HCT116 (cell line): ENCODE measurements at regions not wholly inside any gene's neighbourhood (a gene's known extent, or its start where the extent isn't known, plus 50 kb on each side); places are given as distances from the start of the nearest gene placed in this dataset.

Source experiments
- EZH2 ChIP-seq: fragments of 200-600 bp; sonication (generic); IDR thresholded peaks from 2 replicates; pipeline ENCODE4 v1.6.1; 2017; ENCODE audit warnings: antibody characterized with exemption, mixed run types
- EZH2phosphoT487 ChIP-seq: fragments of 200-600 bp; IDR thresholded peaks from 2 replicates; pipeline ENCODE4 v1.6.1; 2018; ENCODE audit warnings: antibody characterized with exemption, borderline replicate concordance
- POLR2A ChIP-seq: IDR thresholded peaks from 2 replicates; pipeline ENCODE4 v1.7.0; 2011; ENCODE audit warnings: borderline replicate concordance; ENCODE audit not compliant: insufficient read depth, insufficient read length; ENCODE audit errors: extremely low read depth
- POLR2AphosphoS5 ChIP-seq: IDR thresholded peaks from 2 replicates; pipeline ENCODE4 v1.6.1; 2011; ENCODE audit warnings: mild to moderate bottlenecking, low read depth, low read length, moderate library complexity
- RAD21 ChIP-seq: IDR thresholded peaks from 2 replicates; pipeline ENCODE4 v1.6.1; 2012; ENCODE audit warnings: low read depth, mild to moderate bottlenecking
- SIN3A ChIP-seq: IDR thresholded peaks from 2 replicates; pipeline ENCODE4 v1.6.1; 2012; ENCODE audit warnings: low read depth
- TCF7L2 ChIP-seq: IDR thresholded peaks from 2 replicates; pipeline ENCODE4 v1.7.0; 2011; ENCODE audit warnings: borderline replicate concordance, inconsistent platforms; ENCODE audit not compliant: insufficient read depth, insufficient read length; ENCODE audit errors: extremely low read depth
- TF ChIP-seq, protein P1 (sequence below), 3 experiments: fragments of 200-600 bp in 1 of 3; sonication (generic) in 1 of 3; IDR thresholded peaks in 2 of 3; conservative IDR thresholded peaks in 1 of 3; 2 replicates each; pipeline ENCODE4 v1.5.1; 2012 to 2017; ENCODE audit warnings: low read depth in 2 of 3, low read length in 2 of 3, antibody characterized with exemption in 1 of 3, borderline replicate concordance in 1 of 3, control low read depth in 1 of 3, mild to moderate bottlenecking in 1 of 3, mixed read lengths in 1 of 3, mixed run types in 1 of 3, moderate library complexity in 1 of 3; ENCODE audit not compliant: insufficient read depth in 1 of 3
- TF ChIP-seq, protein P2 (sequence below): IDR thresholded peaks from 2 replicates; pipeline ENCODE4 v1.6.1; 2011; ENCODE audit warnings: mild to moderate bottlenecking, low read length, moderate library complexity; ENCODE audit not compliant: insufficient replicate concordance; ENCODE audit errors: extremely low read depth
- TF ChIP-seq, protein P3 (sequence below): IDR thresholded peaks from 2 replicates; pipeline ENCODE4 v1.6.1; 2012

DNA sequence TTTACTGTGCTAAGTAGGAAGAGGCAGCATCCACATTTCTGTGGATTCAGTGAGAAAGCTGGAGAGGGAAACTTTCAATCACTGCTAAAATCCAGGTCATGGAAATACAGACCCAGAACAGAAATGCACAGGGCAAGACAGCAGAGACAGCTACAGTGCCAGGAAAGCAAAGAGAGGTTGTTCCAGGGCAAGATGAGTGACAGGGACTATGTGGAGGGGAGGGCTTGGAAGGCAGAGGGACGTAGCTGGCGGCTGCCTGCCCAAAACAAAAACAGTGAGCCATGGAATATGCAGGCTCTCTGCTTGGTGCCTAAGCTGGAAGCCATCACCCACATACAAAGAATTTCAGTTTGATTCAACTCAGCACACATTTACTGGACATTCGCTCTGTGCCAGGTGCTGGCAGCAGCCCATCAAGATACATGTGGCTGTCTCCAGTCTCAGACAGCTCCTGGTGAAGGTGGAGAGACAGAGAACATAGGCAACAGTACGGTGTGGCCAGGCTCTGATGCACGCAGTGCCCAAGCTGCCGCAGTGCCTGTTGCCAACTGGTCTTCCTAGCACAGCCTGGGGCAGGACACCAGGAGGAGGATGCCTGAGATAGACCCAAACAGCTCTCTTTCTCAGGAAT is 88.7 kb downstream of the AIPL1 start:
- TF ChIP-seq, protein P1, sequence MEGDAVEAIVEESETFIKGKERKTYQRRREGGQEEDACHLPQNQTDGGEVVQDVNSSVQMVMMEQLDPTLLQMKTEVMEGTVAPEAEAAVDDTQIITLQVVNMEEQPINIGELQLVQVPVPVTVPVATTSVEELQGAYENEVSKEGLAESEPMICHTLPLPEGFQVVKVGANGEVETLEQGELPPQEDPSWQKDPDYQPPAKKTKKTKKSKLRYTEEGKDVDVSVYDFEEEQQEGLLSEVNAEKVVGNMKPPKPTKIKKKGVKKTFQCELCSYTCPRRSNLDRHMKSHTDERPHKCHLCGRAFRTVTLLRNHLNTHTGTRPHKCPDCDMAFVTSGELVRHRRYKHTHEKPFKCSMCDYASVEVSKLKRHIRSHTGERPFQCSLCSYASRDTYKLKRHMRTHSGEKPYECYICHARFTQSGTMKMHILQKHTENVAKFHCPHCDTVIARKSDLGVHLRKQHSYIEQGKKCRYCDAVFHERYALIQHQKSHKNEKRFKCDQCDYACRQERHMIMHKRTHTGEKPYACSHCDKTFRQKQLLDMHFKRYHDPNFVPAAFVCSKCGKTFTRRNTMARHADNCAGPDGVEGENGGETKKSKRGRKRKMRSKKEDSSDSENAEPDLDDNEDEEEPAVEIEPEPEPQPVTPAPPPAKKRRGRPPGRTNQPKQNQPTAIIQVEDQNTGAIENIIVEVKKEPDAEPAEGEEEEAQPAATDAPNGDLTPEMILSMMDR (IDR thresholded peaks at IDR 0.05 in 2 of 3, conservative IDR thresholded peaks at IDR 0.05 in 1 of 3; ENCODE audit: borderline replicate concordance in 1 of 3, insufficient read depth in 1 of 3, low read depth in 2 of 3, low read length in 2 of 3) = no peak
- no peak for TF ChIP-seq POLR2A
- no peak for TF ChIP-seq EZH2phosphoT487
- no peak for TF ChIP-seq EZH2
- no peak for TF ChIP-seq POLR2AphosphoS5
- no peak for TF ChIP-seq TCF7L2
- TF ChIP-seq, protein P2, sequence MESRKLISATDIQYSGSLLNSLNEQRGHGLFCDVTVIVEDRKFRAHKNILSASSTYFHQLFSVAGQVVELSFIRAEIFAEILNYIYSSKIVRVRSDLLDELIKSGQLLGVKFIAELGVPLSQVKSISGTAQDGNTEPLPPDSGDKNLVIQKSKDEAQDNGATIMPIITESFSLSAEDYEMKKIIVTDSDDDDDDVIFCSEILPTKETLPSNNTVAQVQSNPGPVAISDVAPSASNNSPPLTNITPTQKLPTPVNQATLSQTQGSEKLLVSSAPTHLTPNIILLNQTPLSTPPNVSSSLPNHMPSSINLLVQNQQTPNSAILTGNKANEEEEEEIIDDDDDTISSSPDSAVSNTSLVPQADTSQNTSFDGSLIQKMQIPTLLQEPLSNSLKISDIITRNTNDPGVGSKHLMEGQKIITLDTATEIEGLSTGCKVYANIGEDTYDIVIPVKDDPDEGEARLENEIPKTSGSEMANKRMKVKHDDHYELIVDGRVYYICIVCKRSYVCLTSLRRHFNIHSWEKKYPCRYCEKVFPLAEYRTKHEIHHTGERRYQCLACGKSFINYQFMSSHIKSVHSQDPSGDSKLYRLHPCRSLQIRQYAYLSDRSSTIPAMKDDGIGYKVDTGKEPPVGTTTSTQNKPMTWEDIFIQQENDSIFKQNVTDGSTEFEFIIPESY = no peak
- no peak for TF ChIP-seq RAD21
- TF ChIP-seq SIN3A = no peak
- TF ChIP-seq, protein P3, sequence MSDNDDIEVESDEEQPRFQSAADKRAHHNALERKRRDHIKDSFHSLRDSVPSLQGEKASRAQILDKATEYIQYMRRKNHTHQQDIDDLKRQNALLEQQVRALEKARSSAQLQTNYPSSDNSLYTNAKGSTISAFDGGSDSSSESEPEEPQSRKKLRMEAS = no peak
